ENCODE measurements at regions not wholly inside any gene's neighbourhood (a gene's known extent, or its start where the extent isn't known, plus 50 kb on each side); places are given as distances from the start of the nearest gene placed in this dataset.

DNA sequence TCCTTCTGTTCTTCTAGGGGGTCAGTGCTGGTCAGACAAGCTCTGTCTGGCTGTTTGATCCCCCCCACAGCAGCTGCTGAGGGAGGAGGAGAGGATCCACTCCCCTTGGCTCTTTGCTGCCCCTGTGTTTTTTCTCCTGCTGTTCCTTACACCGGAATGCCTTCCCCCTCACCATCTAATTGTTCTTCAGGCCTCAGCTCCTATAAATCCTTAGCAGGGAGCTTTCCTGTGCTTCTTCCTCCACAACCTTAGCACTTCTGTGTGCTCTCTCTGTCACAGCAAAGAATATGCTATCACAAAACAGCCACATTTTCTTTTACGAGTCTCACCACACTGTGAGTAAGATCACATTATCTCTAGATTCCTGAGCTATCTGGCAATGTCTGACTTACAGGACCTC lies 196.6 kb downstream of the OTOR start:
- TF ChIP-seq EZH2 (IDR thresholded peaks at IDR 0.05; ENCODE audit: borderline replicate concordance, low read depth, low read length, poor library complexity, severe bottlenecking), result no peak
- TF ChIP-seq, protein P1, sequence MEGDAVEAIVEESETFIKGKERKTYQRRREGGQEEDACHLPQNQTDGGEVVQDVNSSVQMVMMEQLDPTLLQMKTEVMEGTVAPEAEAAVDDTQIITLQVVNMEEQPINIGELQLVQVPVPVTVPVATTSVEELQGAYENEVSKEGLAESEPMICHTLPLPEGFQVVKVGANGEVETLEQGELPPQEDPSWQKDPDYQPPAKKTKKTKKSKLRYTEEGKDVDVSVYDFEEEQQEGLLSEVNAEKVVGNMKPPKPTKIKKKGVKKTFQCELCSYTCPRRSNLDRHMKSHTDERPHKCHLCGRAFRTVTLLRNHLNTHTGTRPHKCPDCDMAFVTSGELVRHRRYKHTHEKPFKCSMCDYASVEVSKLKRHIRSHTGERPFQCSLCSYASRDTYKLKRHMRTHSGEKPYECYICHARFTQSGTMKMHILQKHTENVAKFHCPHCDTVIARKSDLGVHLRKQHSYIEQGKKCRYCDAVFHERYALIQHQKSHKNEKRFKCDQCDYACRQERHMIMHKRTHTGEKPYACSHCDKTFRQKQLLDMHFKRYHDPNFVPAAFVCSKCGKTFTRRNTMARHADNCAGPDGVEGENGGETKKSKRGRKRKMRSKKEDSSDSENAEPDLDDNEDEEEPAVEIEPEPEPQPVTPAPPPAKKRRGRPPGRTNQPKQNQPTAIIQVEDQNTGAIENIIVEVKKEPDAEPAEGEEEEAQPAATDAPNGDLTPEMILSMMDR (conservative IDR thresholded peaks at IDR 0.05; ENCODE audit: low read depth, low read length), result no peak
